ENCODE measurements at regions not wholly inside any gene's neighbourhood (a gene's known extent, or its start where the extent isn't known, plus 50 kb on each side); places are given as distances from the start of the nearest gene placed in this dataset.
"Not testable (repeated sequence)": the region's sequence is repeated elsewhere in the genome, so short reads cannot be mapped to it uniquely, and the experiment has no call there.

- in situ Hi-C loops (cut with HindIII; ENCODE audit: low sequenced_read_pairs), result no loop called here
Measured at GRCh38 chr20:22529150-22530019, 55.0 kb downstream of the FOXA2 start.

- in situ Hi-C loops (cut with HindIII; ENCODE audit: low sequenced_read_pairs), result no loop called here
Measured at GRCh38 chr20:22526512-22527012, 57.8 kb downstream of the FOXA2 start.

- in situ Hi-C loops (cut with HindIII; ENCODE audit: low sequenced_read_pairs), result no loop called here
Measured at GRCh38 chr20:22525821-22526220, 58.6 kb downstream of the FOXA2 start.

- in situ Hi-C loops (cut with HindIII; ENCODE audit: low sequenced_read_pairs), result no loop called here
Measured at GRCh38 chr20:22525069-22525820, 59.1 kb downstream of the FOXA2 start.

- in situ Hi-C loops (cut with HindIII; ENCODE audit: low sequenced_read_pairs), result no loop called here
Measured at GRCh38 chr20:22524393-22525015, 59.9 kb downstream of the FOXA2 start.

GRCh38 chr20:22523499-22524392 is 60.6 kb downstream of the FOXA2 start:
- in situ Hi-C loops (cut with HindIII; ENCODE audit: low sequenced_read_pairs), result no loop called here

- in situ Hi-C loops (cut with HindIII; ENCODE audit: low sequenced_read_pairs), result no loop called here
Measured at GRCh38 chr20:22523128-22523498, 61.3 kb downstream of the FOXA2 start.

- in situ Hi-C loops (cut with HindIII; ENCODE audit: low sequenced_read_pairs), result no loop called here
Measured at GRCh38 chr20:22522701-22523100, 61.7 kb downstream of the FOXA2 start.

GRCh38 chr20:22521940-22522339 is 62.4 kb downstream of the FOXA2 start:
- in situ Hi-C loops (cut with HindIII; ENCODE audit: low sequenced_read_pairs), result not testable (repeated sequence)

GRCh38 chr20:22520381-22520780 is 64.0 kb downstream of the FOXA2 start:
- in situ Hi-C loops (cut with HindIII; ENCODE audit: low sequenced_read_pairs), result no loop called here

- in situ Hi-C loops (cut with HindIII; ENCODE audit: low sequenced_read_pairs), result loop anchor here (10.0 kb wide), 2 partner anchors 70 to 170 kb away; partner anchors contain the start of gene FOXA2
Measured at GRCh38 chr20:22515264-22515663, 69.1 kb downstream of the FOXA2 start.

GRCh38 chr20:22513574-22513973 is 70.8 kb downstream of the FOXA2 start:
- in situ Hi-C loops (cut with HindIII; ENCODE audit: low sequenced_read_pairs), result loop anchor here (10.0 kb wide), 2 partner anchors 71 to 169 kb away; partner anchors contain the start of gene FOXA2

GRCh38 chr20:22512911-22513489 is 71.4 kb downstream of the FOXA2 start:
- in situ Hi-C loops (cut with HindIII; ENCODE audit: low sequenced_read_pairs), result loop anchor here (10.0 kb wide), 2 partner anchors 72 to 168 kb away; partner anchors contain the start of gene FOXA2

GRCh38 chr20:22511943-22512910 is 72.1 kb downstream of the FOXA2 start:
- in situ Hi-C loops (cut with HindIII; ENCODE audit: low sequenced_read_pairs), result loop anchor here (10.0 kb wide), 2 partner anchors 73 to 167 kb away; partner anchors contain the start of gene FOXA2

GRCh38 chr20:22509843-22510147 is 74.6 kb downstream of the FOXA2 start:
- in situ Hi-C loops (cut with HindIII; ENCODE audit: low sequenced_read_pairs), result loop anchor here (10.0 kb wide), 2 partner anchors 75 to 165 kb away; partner anchors contain the start of gene FOXA2

GRCh38 chr20:22509090-22509842 is 75.1 kb downstream of the FOXA2 start:
- in situ Hi-C loops (cut with HindIII; ENCODE audit: low sequenced_read_pairs), result no loop called here

GRCh38 chr20:22508426-22508825 is 75.9 kb downstream of the FOXA2 start:
- in situ Hi-C loops (cut with HindIII; ENCODE audit: low sequenced_read_pairs), result no loop called here

Measured in DLD1 (cell line).